Ascending aorta (tissue), 2 donors: ENCODE measurements at regions not wholly inside any gene's neighbourhood (a gene's known extent, or its start where the extent isn't known, plus 50 kb on each side); places are given as distances from the start of the nearest gene placed in this dataset.

ENCODE experiments used
- DNase-seq, 2 donors: peaks; one replicate each; pipeline ENCODE4 v3.0.0-alpha.2; 2019; ENCODE audit warnings: low spot score in 2 of 2
- H3K27ac ChIP-seq, 2 donors: fragments of 200-600 bp; sonication (generic); one replicate each; pipeline ENCODE4 v1.5.1; 2016 to 2017; ENCODE audit warnings: mild to moderate bottlenecking in 1 of 2
- H3K27me3 ChIP-seq: fragments of 200-600 bp; sonication (generic); one replicate; pipeline ENCODE4 v1.5.1; 2017
- H3K36me3 ChIP-seq, 2 donors: fragments of 200-600 bp; sonication (generic); one replicate each; pipeline ENCODE4 v1.5.1; 2016
- H3K4me1 ChIP-seq, 2 donors: fragments of 200-600 bp; sonication (generic); one replicate each; pipeline ENCODE4 v1.5.1; 2016 to 2017; ENCODE audit warnings: mild to moderate bottlenecking in 1 of 2
- H3K4me3 ChIP-seq, 2 donors: fragments of 200-600 bp; sonication (generic); one replicate each; pipeline ENCODE4 v1.5.1; 2016 to 2017; ENCODE audit warnings: mild to moderate bottlenecking in 1 of 2
- H3K9me3 ChIP-seq, 2 donors: fragments of 200-600 bp; sonication (generic); one replicate each; pipeline ENCODE4 v1.5.1; 2016
- CTCF ChIP-seq, 3 experiments: fragments of 200-600 bp in 2 of 3; fragments of 450-650 bp in 1 of 3; sonication (generic) in 2 of 3; IDR thresholded peaks; one replicate each; pipeline ENCODE4 v1.5.1; 2016 to 2019; ENCODE audit warnings: antibody characterized with exemption in 3 of 3, mild to moderate bottlenecking in 1 of 3, moderate library complexity in 1 of 3
- intact Hi-C: fragments of 100-400 bp; cut with DNase I; formaldehyde crosslinking; loops from one replicate; pipeline ENCODE4 v1.15.1; 2023

- H3K9me3 ChIP-seq: no peaks in the 10 kb centered on the region
- intact Hi-C loops: no loop called here
- no peak for TF ChIP-seq CTCF (IDR thresholded peaks at IDR 0.05)
These were observed 663.9 kb downstream of the POM121L12 start for GRCh38 chr7:53699215-53699837.

GRCh38 chr7:53719122-53719521 is 683.7 kb downstream of the POM121L12 start:
- Histone ChIP-seq H3K9me3 (no peaks in the 10 kb centered on the region), H3K4me1 (no peaks in the 10 kb centered on the region), H3K4me3 (no peak overlapping the region), H3K27ac (no peak overlapping the region), H3K36me3 (no peaks in the 10 kb centered on the region), H3K27me3 (no peaks in the 10 kb centered on the region)
- DNase-seq: no peak
- intact Hi-C loops: no loop called here
- TF ChIP-seq CTCF (IDR thresholded peaks at IDR 0.05): no peak

More at GRCh38 chr7:53699215-53699837, 663.9 kb downstream of the POM121L12 start:
- DNase-seq: no peak
- Histone ChIP-seq H3K4me3 (no peak overlapping the region), H3K4me1 (no peaks in the 10 kb centered on the region), H3K27me3 (no peaks in the 10 kb centered on the region), H3K36me3 (no peaks in the 10 kb centered on the region), H3K27ac (no peak overlapping the region)

- Histone ChIP-seq H3K4me3 (no peak overlapping the region), H3K27ac (no peak overlapping the region), H3K27me3 (no peaks in the 10 kb centered on the region), H3K9me3 (no peaks in the 10 kb centered on the region), H3K36me3 (no peaks in the 10 kb centered on the region), H3K4me1 (no peaks in the 10 kb centered on the region)
- DNase-seq: no peak
- intact Hi-C loops: no loop called here
- TF ChIP-seq CTCF (IDR thresholded peaks at IDR 0.05): no peak
These were observed 705.5 kb downstream of the POM121L12 start for GRCh38 chr7:53740971-53741370.

- no peaks in the 10 kb centered on the region for H3K27me3 ChIP-seq
- TF ChIP-seq CTCF (IDR thresholded peaks at IDR 0.05): no peak
- no peak overlapping the region for H3K27ac ChIP-seq
- H3K4me3 ChIP-seq: no peak overlapping the region
- H3K36me3 ChIP-seq: no peaks in the 10 kb centered on the region
- no peaks in the 10 kb centered on the region for H3K4me1 ChIP-seq
- no peaks in the 10 kb centered on the region for H3K9me3 ChIP-seq
- intact Hi-C loops: no loop called here
- DNase-seq: no peak
These were observed 708.4 kb downstream of the POM121L12 start for GRCh38 chr7:53743697-53744402.

- no peak for DNase-seq
- H3K36me3 ChIP-seq: no peaks in the 10 kb centered on the region
- no peaks in the 10 kb centered on the region for H3K9me3 ChIP-seq
- H3K4me3 ChIP-seq: no peak overlapping the region
- TF ChIP-seq CTCF (IDR thresholded peaks at IDR 0.05): no peak
- intact Hi-C loops: no loop called here
- no peaks in the 10 kb centered on the region for H3K4me1 ChIP-seq
- H3K27me3 ChIP-seq: no peaks in the 10 kb centered on the region
- H3K27ac ChIP-seq: no peak overlapping the region
These were observed 708.9 kb downstream of the POM121L12 start for GRCh38 chr7:53744403-53744760.
